H9 (cell line): ENCODE measurements at regions not wholly inside any gene's neighbourhood (a gene's known extent, or its start where the extent isn't known, plus 50 kb on each side); places are given as distances from the start of the nearest gene placed in this dataset.

ENCODE experiments used
- DNase-seq: peaks from one replicate; pipeline ENCODE4 v3.0.0-alpha.2; 2017
- H2AFZ ChIP-seq: one replicate; pipeline ENCODE4 v1.6.1; 2013; ENCODE audit warnings: mild to moderate bottlenecking, low read length, control low read depth, moderate library complexity
- H2AK5ac ChIP-seq: 2 replicates; pipeline ENCODE4 v1.6.1; 2013; ENCODE audit warnings: low read length, control low read depth, mixed read lengths; ENCODE audit not compliant: insufficient read length
- H2BK120ac ChIP-seq: one replicate; pipeline ENCODE4 v1.6.1; 2013; ENCODE audit warnings: low read depth, mild to moderate bottlenecking, low read length, control low read depth, inconsistent platforms; ENCODE audit not compliant: poor library complexity, severe bottlenecking
- H2BK12ac ChIP-seq: 2 replicates; pipeline ENCODE4 v1.6.1; 2013; ENCODE audit warnings: low read length, control low read depth, mixed read lengths, low read depth; ENCODE audit not compliant: insufficient read length
- H2BK15ac ChIP-seq: 2 replicates; pipeline ENCODE4 v1.6.1; 2013; ENCODE audit warnings: low read depth, low read length, control low read depth
- H2BK20ac ChIP-seq: one replicate; pipeline ENCODE4 v1.6.1; 2013; ENCODE audit warnings: low read depth, mild to moderate bottlenecking, low read length, control low read depth, inconsistent platforms; ENCODE audit not compliant: poor library complexity, severe bottlenecking
- H2BK5ac ChIP-seq: 2 replicates; pipeline ENCODE4 v1.6.1; 2013; ENCODE audit warnings: low read length, control low read depth, mixed read lengths; ENCODE audit not compliant: insufficient read length
- H3K14ac ChIP-seq: 2 replicates; pipeline ENCODE4 v1.6.1; 2013; ENCODE audit warnings: low read length, control low read depth; ENCODE audit not compliant: insufficient read depth
- H3K18ac ChIP-seq: 2 replicates; pipeline ENCODE4 v1.6.1; 2013; ENCODE audit warnings: low read depth, mild to moderate bottlenecking, mixed read lengths, low read length, control low read depth; ENCODE audit not compliant: insufficient read length
- H3K23ac ChIP-seq: 2 replicates; pipeline ENCODE4 v1.6.1; 2013; ENCODE audit warnings: low read length, control low read depth, mixed read lengths, low read depth; ENCODE audit not compliant: insufficient read length
- H3K23me2 ChIP-seq: 2 replicates; pipeline ENCODE4 v1.6.1; 2013; ENCODE audit warnings: low read depth, mild to moderate bottlenecking, mixed read lengths, low read length, control low read depth; ENCODE audit not compliant: insufficient read length, poor library complexity, severe bottlenecking
- H3K27ac ChIP-seq: 2 replicates; pipeline ENCODE4 v1.5.1; 2013; ENCODE audit warnings: low read length, control low read depth, mixed read lengths, low read depth; ENCODE audit not compliant: insufficient read length
- H3K27me3 ChIP-seq: 2 replicates; pipeline ENCODE4 v1.6.1; 2013; ENCODE audit warnings: low read length, control low read depth, inconsistent platforms; ENCODE audit not compliant: insufficient read depth
- H3K4ac ChIP-seq: 2 replicates; pipeline ENCODE4 v1.6.1; 2013; ENCODE audit warnings: low read depth, mild to moderate bottlenecking, control low read depth, inconsistent platforms, low read length, moderate library complexity
- H3K4me1 ChIP-seq: 2 replicates; pipeline ENCODE4 v1.6.1; 2013; ENCODE audit warnings: low read length, control low read depth, inconsistent platforms; ENCODE audit not compliant: insufficient read depth
- H3K4me2 ChIP-seq: 2 replicates; pipeline ENCODE4 v1.6.1; 2013; ENCODE audit warnings: low read length, control low read depth, mixed read lengths; ENCODE audit not compliant: insufficient read length, insufficient read depth
- H3K56ac ChIP-seq: 2 replicates; pipeline ENCODE4 v1.6.1; 2013; ENCODE audit warnings: low read depth, mild to moderate bottlenecking, mixed read lengths, low read length, control low read depth; ENCODE audit not compliant: insufficient read length
- H3K79me1 ChIP-seq: 2 replicates; pipeline ENCODE4 v1.6.1; 2013; ENCODE audit warnings: low read depth, mild to moderate bottlenecking, moderate library complexity, low read length, control low read depth, inconsistent platforms; ENCODE audit not compliant: insufficient read depth, poor library complexity, severe bottlenecking
- H3K79me2 ChIP-seq: 2 replicates; pipeline ENCODE4 v1.6.1; 2013; ENCODE audit warnings: low read length, control low read depth, inconsistent platforms; ENCODE audit not compliant: insufficient read depth
- H3K9ac ChIP-seq: 2 replicates; pipeline ENCODE4 v1.6.1; 2013; ENCODE audit warnings: low read length, control low read depth, mixed read lengths; ENCODE audit not compliant: insufficient read length; ENCODE audit errors: extremely low read depth
- H3K9me3 ChIP-seq: one replicate; pipeline ENCODE4 v1.6.1; 2013; ENCODE audit warnings: low read depth, low read length, inconsistent platforms; ENCODE audit not compliant: control insufficient read depth
- H3T11ph ChIP-seq: one replicate; pipeline ENCODE4 v1.6.1; 2013; ENCODE audit warnings: mild to moderate bottlenecking, low read length, control low read depth, inconsistent platforms
- H4K20me1 ChIP-seq: one replicate; pipeline ENCODE4 v1.6.1; 2013; ENCODE audit not compliant: control insufficient read depth, insufficient read length, insufficient read depth
- H4K5ac ChIP-seq: 2 replicates; pipeline ENCODE4 v1.6.1; 2013; ENCODE audit warnings: low read depth, mild to moderate bottlenecking, mixed read lengths, low read length, control low read depth; ENCODE audit not compliant: insufficient read length
- H4K8ac ChIP-seq: replicated peaks from 2 replicates; pipeline ENCODE4 v1.6.1; 2013; ENCODE audit warnings: low read length, control low read depth, mixed read lengths, low read depth; ENCODE audit not compliant: insufficient read length
- H4K91ac ChIP-seq: 2 replicates; pipeline ENCODE4 v1.6.1; 2013; ENCODE audit warnings: low read depth, mild to moderate bottlenecking, moderate library complexity, mixed read lengths, low read length, control low read depth; ENCODE audit not compliant: insufficient read length
- H3K27ac Mint-ChIP-seq, 3 experiments: 2 replicates in 2 of 3; 3 replicates in 1 of 3; pipeline ENCODE4 v1.8.0; 2020 to 2021; ENCODE audit warnings: mixed read lengths in 3 of 3, mild to moderate bottlenecking in 1 of 3, moderate library complexity in 1 of 3
- H3K27me3 Mint-ChIP-seq: 2 replicates; pipeline ENCODE4 v1.8.0; 2021; ENCODE audit warnings: low read depth, mild to moderate bottlenecking, moderate library complexity, mixed read lengths
- H3K36me3 Mint-ChIP-seq, 3 experiments: 2 replicates in 2 of 3; 3 replicates in 1 of 3; pipeline ENCODE4 v1.8.0; 2020 to 2021; ENCODE audit warnings: low read depth in 3 of 3, mixed read lengths in 3 of 3; ENCODE audit not compliant: insufficient read depth in 1 of 3
- H3K4me1 Mint-ChIP-seq, 2 experiments: 2 replicates each; pipeline ENCODE4 v1.8.0; 2020; ENCODE audit warnings: mixed read lengths in 2 of 2
- H3K4me3 Mint-ChIP-seq, 2 experiments: 2 replicates in 1 of 2; 3 replicates in 1 of 2; pipeline ENCODE4 v1.8.0; 2020 to 2021; ENCODE audit warnings: mild to moderate bottlenecking in 2 of 2, mixed read lengths in 2 of 2, moderate library complexity in 1 of 2
- H3K9me3 Mint-ChIP-seq, 2 experiments: 2 replicates in 1 of 2; 3 replicates in 1 of 2; pipeline ENCODE4 v1.8.0; 2020; ENCODE audit warnings: mild to moderate bottlenecking in 2 of 2, mixed read lengths in 2 of 2, moderate library complexity in 1 of 2
- CTCF ChIP-seq: fragments of 200-600 bp; sonication (generic); conservative IDR thresholded peaks from 3 replicates; pipeline ENCODE4 v1.8.0; 2021; ENCODE audit warnings: antibody characterized with exemption, mild to moderate bottlenecking

GRCh38 chr16:61371881-61372280 is 664.4 kb downstream of the CDH8 start:
- DNase-seq, result no peak
- Histone ChIP-seq H3K79me1 (no peaks in the 10 kb centered on the region), H3K14ac (no peak overlapping the region), H2BK5ac (no peak overlapping the region), H2BK15ac (no peak overlapping the region), H3K4me2 (no peak overlapping the region), H3K4ac (no peak overlapping the region), H3K9me3 (no peaks in the 10 kb centered on the region), H4K5ac (no peak overlapping the region), H3T11ph (no peak overlapping the region), H3K4me1 (no peaks in the 10 kb centered on the region), H2BK120ac (no peak overlapping the region), H3K9ac (no peak overlapping the region), H4K8ac (no peak overlapping the region), H3K79me2 (no peaks in the 10 kb centered on the region), H2AFZ (no peak overlapping the region), H3K27me3 (no peaks in the 10 kb centered on the region), H3K23ac (no peak overlapping the region), H3K56ac (no peak overlapping the region), H2BK20ac (no peak overlapping the region), H3K23me2 (no peaks in the 10 kb centered on the region), H2AK5ac (no peak overlapping the region), H2BK12ac (no peak overlapping the region), H4K91ac (no peak overlapping the region), H3K18ac (no peak overlapping the region), H3K27ac (no peak overlapping the region), H4K20me1 (no peaks in the 10 kb centered on the region)
- Mint-ChIP-seq H3K36me3 (no peaks in the 10 kb centered on the region), H3K27me3 (no peaks in the 10 kb centered on the region), H3K4me3 (no peak overlapping the region), H3K9me3 (no peaks in the 10 kb centered on the region; a peak in 1 of 5 replicates), H3K4me1 (no peaks in the 10 kb centered on the region), H3K27ac (no peak overlapping the region)
- no peak for TF ChIP-seq CTCF
